Activated CD8-positive, alpha-beta T cell treated with anti-CD3 and anti-CD28 coated beads for 36 hours (primary cell): ENCODE measurements at regions not wholly inside any gene's neighbourhood (a gene's known extent, or its start where the extent isn't known, plus 50 kb on each side); places are given as distances from the start of the nearest gene placed in this dataset.

ENCODE experiments used
- ATAC-seq: fragments of 200-7000 bp; cut with Tn5 transposase; one replicate; pipeline ENCODE4 v1.10.0; 2021; ENCODE audit warnings: mild to moderate bottlenecking, moderate library complexity
- CTCF ChIA-PET: fragments of 350-600 bp; sonication (Branson Sonifier 250); formaldehyde crosslinking; loops from one replicate; lab custom pipeline; 2021; ENCODE audit warnings: antibody characterized with exemption; lab: Charles Lee
- POLR2A ChIA-PET: fragments of 350-600 bp; sonication (Branson Sonifier 250); formaldehyde crosslinking; loops from one replicate; lab custom pipeline; 2021; ENCODE audit warnings: antibody characterized with exemption; lab: Charles Lee
- DNase-seq: peaks from one replicate; pipeline ENCODE4 v3.0.0-alpha.2; 2020
- H3K27ac Mint-ChIP-seq: one replicate; pipeline ENCODE4 v1.8.0; 2021; ENCODE audit warnings: mild to moderate bottlenecking, mixed read lengths
- H3K27me3 Mint-ChIP-seq: one replicate; pipeline ENCODE4 v1.8.0; 2021; ENCODE audit warnings: mixed read lengths
- H3K36me3 Mint-ChIP-seq: one replicate; pipeline ENCODE4 v1.8.0; 2021; ENCODE audit warnings: low read depth, mixed read lengths
- H3K4me1 Mint-ChIP-seq: one replicate; pipeline ENCODE4 v1.8.0; 2021; ENCODE audit warnings: low read depth, mixed read lengths
- H3K4me3 Mint-ChIP-seq: one replicate; pipeline ENCODE4 v1.8.0; 2021; ENCODE audit warnings: mild to moderate bottlenecking, moderate library complexity, mixed read lengths
- H3K9me3 Mint-ChIP-seq: one replicate; pipeline ENCODE4 v1.8.0; 2021; ENCODE audit warnings: mixed read lengths
- CTCF ChIP-seq: fragments of 200-600 bp; IDR thresholded peaks from one replicate; pipeline ENCODE4 v1.8.0; 2022; ENCODE audit warnings: antibody characterized with exemption, mild to moderate bottlenecking
- intact Hi-C: fragments of 100-400 bp; cut with micrococcal nuclease; formaldehyde crosslinking; loops from one replicate; pipeline ENCODE4 v1.10.0; 2022

- Mint-ChIP-seq H3K27me3 (no peaks in the 10 kb centered on the region), H3K4me1 (no peaks in the 10 kb centered on the region), H3K36me3 (no peaks in the 10 kb centered on the region), H3K4me3 (no peak overlapping the region), H3K27ac (no peak overlapping the region), H3K9me3 (peaks cover 4% of the 10 kb centered on the region)
- intact Hi-C loops: no loop called here
- DNase-seq: no peak
- POLR2A ChIA-PET: no interaction called here
- no peak for ATAC-seq
- no peak for TF ChIP-seq CTCF
- CTCF ChIA-PET: no interaction called here
Observed at GRCh38 chr3:22634433-22634832, 568.7 kb upstream of the UBE2E2 start.

- no peak for DNase-seq
Observed at GRCh38 chr3:22659651-22660475, 543.3 kb upstream of the UBE2E2 start.

GRCh38 chr3:22660606-22661005 lies 542.5 kb upstream of the UBE2E2 start:
- TF ChIP-seq CTCF: no peak
- peaks cover 1% of the 10 kb centered on the region for H3K27me3 Mint-ChIP-seq
- ATAC-seq: no peak
- H3K36me3 Mint-ChIP-seq: no peaks in the 10 kb centered on the region
- POLR2A ChIA-PET: no interaction called here
- no peak for DNase-seq
- CTCF ChIA-PET: no interaction called here
- no peak overlapping the region for H3K27ac Mint-ChIP-seq
- intact Hi-C loops: no loop called here
- H3K4me1 Mint-ChIP-seq: no peaks in the 10 kb centered on the region
- H3K9me3 Mint-ChIP-seq: no peaks in the 10 kb centered on the region
- no peak overlapping the region for H3K4me3 Mint-ChIP-seq

More at GRCh38 chr3:22659651-22660475, 543.3 kb upstream of the UBE2E2 start:
- H3K36me3 Mint-ChIP-seq: no peaks in the 10 kb centered on the region
- POLR2A ChIA-PET: no interaction called here
- TF ChIP-seq CTCF: no peak
- no peak for ATAC-seq
- intact Hi-C loops: no loop called here
- peaks cover 1% of the 10 kb centered on the region for H3K27me3 Mint-ChIP-seq
- CTCF ChIA-PET: no interaction called here
- H3K4me1 Mint-ChIP-seq: no peaks in the 10 kb centered on the region
- H3K9me3 Mint-ChIP-seq: no peaks in the 10 kb centered on the region
- no peak overlapping the region for H3K4me3 Mint-ChIP-seq
- H3K27ac Mint-ChIP-seq: no peak overlapping the region

GRCh38 chr3:22661121-22661700 lies 541.9 kb upstream of the UBE2E2 start:
- no peak for TF ChIP-seq CTCF
- Mint-ChIP-seq H3K4me3 (no peak overlapping the region), H3K27me3 (peaks cover 1% of the 10 kb centered on the region), H3K9me3 (no peaks in the 10 kb centered on the region), H3K36me3 (no peaks in the 10 kb centered on the region), H3K4me1 (no peaks in the 10 kb centered on the region), H3K27ac (no peak overlapping the region)
- ChIA-PET POLR2A (no interaction called here), CTCF (no interaction called here)
- intact Hi-C loops: no loop called here
- DNase-seq: no peak
- ATAC-seq: no peak

GRCh38 chr3:22665528-22665927 lies 537.6 kb upstream of the UBE2E2 start:
- H3K4me3 Mint-ChIP-seq: no peak overlapping the region
- no peaks in the 10 kb centered on the region for H3K9me3 Mint-ChIP-seq
- no peak for TF ChIP-seq CTCF
- no peak for DNase-seq
- H3K27me3 Mint-ChIP-seq: no peaks in the 10 kb centered on the region
- intact Hi-C loops: no loop called here
- ChIA-PET POLR2A (no interaction called here), CTCF (no interaction called here)
- H3K4me1 Mint-ChIP-seq: no peaks in the 10 kb centered on the region
- no peaks in the 10 kb centered on the region for H3K36me3 Mint-ChIP-seq
- no peak for ATAC-seq
- no peak overlapping the region for H3K27ac Mint-ChIP-seq
